GM10248 (cell line): ENCODE measurements at regions not wholly inside any gene's neighbourhood (a gene's known extent, or its start where the extent isn't known, plus 50 kb on each side); places are given as distances from the start of the nearest gene placed in this dataset.

Experiments
- CTCF ChIA-PET: fragments of 300-600 bp; sonication (Branson Sonifier 250); formaldehyde crosslinking; extraction: SDS; loops from one replicate; lab custom pipeline; 2021; ENCODE audit warnings: antibody characterized with exemption; lab: Yijun Ruan, JAX
- POLR2A ChIA-PET: fragments of 350-650 bp; sonication (Branson Sonifier 250); formaldehyde crosslinking; extraction: SDS; loops from one replicate; lab custom pipeline; 2020; ENCODE audit warnings: antibody characterized with exemption; lab: Yijun Ruan, JAX
- DNase-seq: peaks from one replicate; pipeline ENCODE4 v3.0.0; 2012; ENCODE audit errors: extremely low spot score
- TF ChIP-seq, protein P1 (sequence below): IDR thresholded peaks from 2 replicates; pipeline ENCODE4 v1.5.1; 2012; ENCODE audit warnings: mild to moderate bottlenecking, low read depth; ENCODE audit errors: extremely low read depth, missing control alignments, control extremely low read depth

DNA sequence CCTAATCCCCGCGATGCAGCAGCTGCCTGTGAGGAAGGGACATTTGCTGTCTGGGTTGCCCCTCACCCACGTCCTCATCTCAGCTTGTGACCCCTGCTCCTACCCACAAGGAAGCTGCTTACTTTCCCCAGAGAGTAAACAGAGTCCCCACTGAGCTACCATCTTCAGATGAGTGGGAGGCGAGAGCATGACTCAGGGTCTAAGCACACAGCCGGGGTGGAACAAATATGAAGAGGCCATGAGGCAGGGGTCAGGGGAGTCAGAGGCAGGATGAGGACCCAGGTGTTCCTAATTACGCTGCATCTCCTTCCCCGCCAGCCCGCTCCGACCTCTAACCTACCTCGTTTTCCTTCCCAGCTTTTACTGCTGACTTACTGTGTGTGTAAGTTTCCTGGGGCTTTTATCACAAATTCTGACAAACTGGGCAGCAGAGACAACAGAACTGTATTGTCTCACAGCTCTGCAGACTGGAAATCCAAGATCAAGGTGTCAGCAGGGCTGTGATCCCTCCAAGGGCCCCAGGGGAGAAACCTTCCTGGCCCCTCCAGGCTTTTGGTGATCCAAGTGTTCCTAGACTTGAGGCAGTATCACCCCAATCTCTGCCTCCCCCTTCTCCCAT, 94.0 kb upstream of the DNAH5 start:
- ChIA-PET CTCF (interaction anchor here (1.0 kb wide), 1 partner anchor 20 kb away, joined by 4 read pairs; no protein-coding TSS in a partner anchor), POLR2A (no interaction called here)
- no peak for DNase-seq

DNA sequence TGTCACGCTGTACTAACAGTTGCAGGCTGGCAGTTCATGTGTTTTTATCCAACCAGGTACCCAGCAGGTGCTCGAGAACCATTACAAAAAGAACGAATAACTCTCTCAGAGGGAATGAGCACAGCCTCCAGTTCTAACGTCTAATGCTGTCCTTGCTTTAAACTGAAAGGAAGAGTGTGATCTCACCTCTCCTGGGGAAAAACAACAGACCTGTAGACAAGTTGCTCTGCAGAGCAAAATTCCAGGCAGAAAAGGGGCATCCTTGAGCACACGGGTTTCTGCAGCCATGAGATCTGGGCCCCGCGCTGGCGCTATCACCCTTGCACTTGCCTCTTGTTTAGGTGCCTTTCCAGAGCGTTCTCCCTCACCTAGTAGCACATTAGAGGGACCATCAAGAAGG, 92.5 kb upstream of the DNAH5 start:
- TF ChIP-seq, protein P1, sequence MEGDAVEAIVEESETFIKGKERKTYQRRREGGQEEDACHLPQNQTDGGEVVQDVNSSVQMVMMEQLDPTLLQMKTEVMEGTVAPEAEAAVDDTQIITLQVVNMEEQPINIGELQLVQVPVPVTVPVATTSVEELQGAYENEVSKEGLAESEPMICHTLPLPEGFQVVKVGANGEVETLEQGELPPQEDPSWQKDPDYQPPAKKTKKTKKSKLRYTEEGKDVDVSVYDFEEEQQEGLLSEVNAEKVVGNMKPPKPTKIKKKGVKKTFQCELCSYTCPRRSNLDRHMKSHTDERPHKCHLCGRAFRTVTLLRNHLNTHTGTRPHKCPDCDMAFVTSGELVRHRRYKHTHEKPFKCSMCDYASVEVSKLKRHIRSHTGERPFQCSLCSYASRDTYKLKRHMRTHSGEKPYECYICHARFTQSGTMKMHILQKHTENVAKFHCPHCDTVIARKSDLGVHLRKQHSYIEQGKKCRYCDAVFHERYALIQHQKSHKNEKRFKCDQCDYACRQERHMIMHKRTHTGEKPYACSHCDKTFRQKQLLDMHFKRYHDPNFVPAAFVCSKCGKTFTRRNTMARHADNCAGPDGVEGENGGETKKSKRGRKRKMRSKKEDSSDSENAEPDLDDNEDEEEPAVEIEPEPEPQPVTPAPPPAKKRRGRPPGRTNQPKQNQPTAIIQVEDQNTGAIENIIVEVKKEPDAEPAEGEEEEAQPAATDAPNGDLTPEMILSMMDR, result no peak
- ChIA-PET POLR2A (no interaction called here), CTCF (no interaction called here)
- no peak for DNase-seq

More for the DNA sequence above, 94.0 kb upstream of the DNAH5 start:
- TF ChIP-seq, protein P1, result no peak

DNA sequence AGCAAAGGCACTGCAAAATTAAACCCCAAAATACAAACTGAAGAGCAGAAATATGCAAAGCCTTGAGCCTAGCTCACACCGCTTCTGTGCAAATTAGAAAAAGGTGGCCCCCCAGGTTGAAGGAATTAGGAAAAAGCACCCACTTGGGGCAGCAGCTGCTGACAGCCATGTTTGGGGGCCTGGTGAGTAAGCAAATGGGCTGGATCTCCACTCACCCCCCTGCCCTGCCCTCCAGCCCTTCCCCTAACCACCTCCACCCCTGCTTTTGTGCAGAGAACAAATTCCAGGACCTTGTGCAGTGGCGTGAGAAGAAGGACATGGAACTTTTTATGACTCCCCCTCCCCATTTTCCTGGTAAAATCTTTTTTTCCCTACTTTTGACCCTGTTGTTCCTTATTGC, 92.0 kb upstream of the DNAH5 start:
- no peak for DNase-seq
- TF ChIP-seq, protein P1, result no peak
- POLR2A ChIA-PET, result no interaction called here
- CTCF ChIA-PET, result no interaction called here

DNA sequence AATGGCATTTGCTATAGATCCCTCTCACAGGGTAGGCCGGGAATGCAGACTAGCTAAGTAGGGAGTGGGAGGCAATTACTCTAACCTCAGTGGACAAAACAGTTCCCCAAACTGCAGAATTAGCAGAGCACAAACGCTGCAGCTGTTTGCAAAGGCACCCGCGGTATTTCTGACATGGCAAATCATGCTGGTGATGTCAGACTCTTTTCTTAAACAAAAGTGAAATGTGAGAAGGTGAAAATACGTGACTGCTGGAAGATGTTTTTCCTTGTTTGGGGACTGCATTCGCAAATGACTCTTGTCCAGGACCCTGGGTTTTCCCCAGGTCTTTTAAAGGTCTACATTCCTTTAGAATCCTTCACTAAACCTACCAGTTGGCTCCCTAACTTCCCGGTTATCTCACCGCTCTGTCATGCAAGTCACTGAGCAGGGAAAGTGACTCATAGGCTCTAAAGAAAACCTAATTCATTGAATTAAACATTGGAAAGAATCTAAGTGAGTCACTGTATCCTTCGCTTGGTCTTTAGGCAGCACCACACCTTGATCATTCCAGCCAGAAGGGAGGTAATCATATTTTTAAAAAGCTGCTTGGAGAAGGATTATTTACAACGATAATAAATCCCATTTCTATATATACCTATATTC, 91.5 kb upstream of the DNAH5 start:
- TF ChIP-seq, protein P1, result no peak
- CTCF ChIA-PET, result interaction anchor here (1.2 to 1.3 kb wide), 2 partner anchors 29 to 48 kb away, joined by 3 read pairs; no protein-coding TSS in a partner anchor
- POLR2A ChIA-PET, result no interaction called here

DNA sequence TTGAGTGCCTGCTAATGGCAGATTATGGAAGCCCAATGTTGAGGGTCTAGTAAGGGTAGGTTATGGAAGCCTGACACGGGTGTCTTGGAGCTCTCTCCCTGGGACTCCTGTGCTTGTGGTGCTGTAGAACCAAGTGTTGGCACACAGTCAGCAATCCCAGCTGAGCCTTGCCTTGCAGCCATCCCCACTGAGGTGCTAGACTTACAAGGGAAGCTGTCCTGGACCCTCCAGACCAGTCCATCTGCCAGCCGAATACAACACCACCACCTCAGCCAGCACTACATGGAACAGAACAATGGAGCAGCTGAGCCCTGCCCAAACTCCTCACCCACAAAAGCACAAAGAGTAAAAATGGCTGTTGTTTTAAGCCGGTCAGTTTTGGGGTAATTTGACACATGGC, 90.5 kb upstream of the DNAH5 start:
- ChIA-PET POLR2A (no interaction called here), CTCF (interaction anchor here (1.2 to 1.3 kb wide), 2 partner anchors 28 to 47 kb away, joined by 3 read pairs; no protein-coding TSS in a partner anchor)
- TF ChIP-seq, protein P1, result no peak
- DNase-seq, result no peak

More for the DNA sequence above, 91.5 kb upstream of the DNAH5 start:
- DNase-seq, result peak; percentile 19

DNA sequence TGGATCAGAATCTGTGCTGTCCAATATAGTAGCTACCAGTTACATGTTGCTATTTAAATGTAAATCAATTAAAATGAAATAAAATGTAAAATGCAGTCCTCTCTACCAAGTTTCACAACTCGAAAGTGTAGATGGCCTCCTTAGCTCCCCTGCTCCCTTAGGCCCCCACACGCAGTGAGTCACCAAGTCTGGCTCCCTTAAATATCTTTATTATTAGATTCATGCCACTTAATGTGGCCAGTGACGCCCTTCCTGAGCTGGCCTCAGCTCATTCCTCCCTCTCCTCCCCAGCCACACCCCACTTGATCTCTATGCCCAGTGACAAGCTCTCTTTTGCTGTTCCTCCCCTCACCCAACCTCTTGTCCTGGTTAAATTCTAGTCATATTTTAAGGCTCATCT, 88.4 kb upstream of the DNAH5 start:
- POLR2A ChIA-PET, result no interaction called here

More for the DNA sequence above, 88.4 kb upstream of the DNAH5 start:
- CTCF ChIA-PET, result interaction anchor here (1.1 kb wide), 1 partner anchor 18 kb away, joined by 4 read pairs; no protein-coding TSS in a partner anchor
- no peak for DNase-seq
- TF ChIP-seq, protein P1, result no peak
